ENCODE measurements at regions not wholly inside any gene's neighbourhood (a gene's known extent, or its start where the extent isn't known, plus 50 kb on each side); places are given as distances from the start of the nearest gene placed in this dataset.

DNA sequence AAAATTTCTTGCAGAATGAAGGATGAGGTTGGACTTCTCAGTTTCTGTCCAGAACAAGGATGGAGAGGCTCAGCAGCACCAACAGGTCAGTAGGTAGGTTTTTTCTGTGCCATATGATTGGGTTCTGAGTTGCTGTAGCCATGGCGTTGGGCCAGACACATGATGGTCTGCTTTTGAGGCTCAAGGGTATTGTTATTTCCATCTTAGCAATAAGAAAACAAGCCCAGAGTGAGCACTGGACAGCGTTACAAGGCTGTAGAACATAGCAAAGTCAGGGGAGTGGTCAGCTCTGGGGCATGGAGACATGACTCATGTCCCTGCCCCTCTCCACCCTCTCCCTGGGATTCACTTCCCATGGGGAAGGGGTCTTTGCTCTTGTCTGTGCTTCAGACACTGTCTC, 137.6 kb upstream of the TOPAZ1 start:
- TF ChIP-seq, protein P1, sequence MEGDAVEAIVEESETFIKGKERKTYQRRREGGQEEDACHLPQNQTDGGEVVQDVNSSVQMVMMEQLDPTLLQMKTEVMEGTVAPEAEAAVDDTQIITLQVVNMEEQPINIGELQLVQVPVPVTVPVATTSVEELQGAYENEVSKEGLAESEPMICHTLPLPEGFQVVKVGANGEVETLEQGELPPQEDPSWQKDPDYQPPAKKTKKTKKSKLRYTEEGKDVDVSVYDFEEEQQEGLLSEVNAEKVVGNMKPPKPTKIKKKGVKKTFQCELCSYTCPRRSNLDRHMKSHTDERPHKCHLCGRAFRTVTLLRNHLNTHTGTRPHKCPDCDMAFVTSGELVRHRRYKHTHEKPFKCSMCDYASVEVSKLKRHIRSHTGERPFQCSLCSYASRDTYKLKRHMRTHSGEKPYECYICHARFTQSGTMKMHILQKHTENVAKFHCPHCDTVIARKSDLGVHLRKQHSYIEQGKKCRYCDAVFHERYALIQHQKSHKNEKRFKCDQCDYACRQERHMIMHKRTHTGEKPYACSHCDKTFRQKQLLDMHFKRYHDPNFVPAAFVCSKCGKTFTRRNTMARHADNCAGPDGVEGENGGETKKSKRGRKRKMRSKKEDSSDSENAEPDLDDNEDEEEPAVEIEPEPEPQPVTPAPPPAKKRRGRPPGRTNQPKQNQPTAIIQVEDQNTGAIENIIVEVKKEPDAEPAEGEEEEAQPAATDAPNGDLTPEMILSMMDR (conservative IDR thresholded peaks at IDR 0.05 in 1 of 2, IDR thresholded peaks at IDR 0.05 in 1 of 2; ENCODE audit: low read depth in 1 of 2, low read length in 2 of 2) = no peak
- no peak for TF ChIP-seq EZH2 (IDR thresholded peaks at IDR 0.05; ENCODE audit: low read length, missing control alignments)
- Histone ChIP-seq H3K27ac (ENCODE audit: insufficient read depth, low read length) (no peak overlapping the region), H3K79me2 (ENCODE audit: control insufficient read depth, insufficient read depth, low read length) (no peaks in the 10 kb centered on the region), H3K4me2 (ENCODE audit: extremely low read depth, insufficient read depth, low read length) (no peak overlapping the region), H3K9me3 (ENCODE audit: control insufficient read depth, insufficient read depth, low read depth, low read length) (no peaks in the 10 kb centered on the region), H2AFZ (ENCODE audit: low read length) (no peak overlapping the region), H3K4me1 (ENCODE audit: control insufficient read depth, extremely low read depth, insufficient read depth, low read length) (no peaks in the 10 kb centered on the region), H4K20me1 (ENCODE audit: control insufficient read depth, extremely low read depth, insufficient read depth, low read length) (no peaks in the 10 kb centered on the region), H3K27me3 (ENCODE audit: control insufficient read depth, insufficient read depth, low read length) (no peaks in the 10 kb centered on the region), H3K4me3 (replicated peaks in 1 of 4; ENCODE audit: control extremely low read depth in 1 of 4, insufficient read depth in 1 of 4, low read depth in 3 of 4, low read length in 4 of 4) (no peak overlapping the region), H3K36me3 (ENCODE audit: control insufficient read depth, insufficient read depth, low read length) (no peaks in the 10 kb centered on the region), H3K9ac (ENCODE audit: insufficient read depth, low read length) (no peak overlapping the region)
- no peak for DNase-seq (ENCODE audit: low read depth in 2 of 2)

DNA sequence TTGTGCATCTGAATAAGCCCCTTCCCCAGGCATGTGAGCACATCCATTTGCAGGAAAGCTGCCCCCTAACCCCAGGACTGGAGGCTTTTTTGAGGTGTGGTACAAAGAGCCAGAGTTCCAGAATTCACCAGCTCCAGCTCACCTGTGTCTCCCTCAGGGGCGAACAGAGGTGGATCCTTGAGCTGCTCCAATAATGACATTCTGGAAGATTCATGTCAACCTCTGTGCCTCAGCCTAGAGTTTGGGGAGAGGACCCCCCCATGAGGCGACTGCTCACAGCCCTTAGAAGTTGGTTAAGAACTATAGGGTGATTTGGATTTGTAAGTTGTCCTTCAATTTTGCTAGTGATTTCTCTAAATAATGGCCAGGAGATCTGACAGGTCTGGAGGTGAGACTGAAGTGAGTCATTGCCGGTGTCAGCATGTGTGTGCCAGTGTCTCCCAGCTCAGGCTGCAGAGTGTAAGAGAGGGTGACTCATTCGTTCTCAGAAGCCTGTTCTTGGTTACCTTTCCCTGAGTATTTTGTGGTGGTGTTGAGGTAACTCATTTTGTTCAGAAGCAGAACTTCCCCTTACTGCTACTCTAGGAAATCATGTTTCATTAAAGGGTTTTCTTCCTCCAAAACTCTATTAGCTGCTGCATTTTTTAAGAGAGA, 136.9 kb upstream of the TOPAZ1 start:
- Histone ChIP-seq H3K4me1 (ENCODE audit: control insufficient read depth, extremely low read depth, insufficient read depth, low read length) (no peaks in the 10 kb centered on the region), H3K27ac (ENCODE audit: insufficient read depth, low read length) (no peak overlapping the region), H3K4me3 (replicated peaks in 1 of 4; ENCODE audit: control extremely low read depth in 1 of 4, insufficient read depth in 1 of 4, low read depth in 3 of 4, low read length in 4 of 4) (no peak overlapping the region), H2AFZ (ENCODE audit: low read length) (no peak overlapping the region), H3K9ac (ENCODE audit: insufficient read depth, low read length) (no peak overlapping the region), H4K20me1 (ENCODE audit: control insufficient read depth, extremely low read depth, insufficient read depth, low read length) (no peaks in the 10 kb centered on the region), H3K79me2 (ENCODE audit: control insufficient read depth, insufficient read depth, low read length) (no peaks in the 10 kb centered on the region), H3K9me3 (ENCODE audit: control insufficient read depth, insufficient read depth, low read depth, low read length) (no peaks in the 10 kb centered on the region), H3K4me2 (ENCODE audit: extremely low read depth, insufficient read depth, low read length) (no peak overlapping the region), H3K27me3 (ENCODE audit: control insufficient read depth, insufficient read depth, low read length) (no peaks in the 10 kb centered on the region), H3K36me3 (ENCODE audit: control insufficient read depth, insufficient read depth, low read length) (no peaks in the 10 kb centered on the region)
- DNase-seq (ENCODE audit: low read depth in 2 of 2) = peak; percentile 27 to 77
- no peak for TF ChIP-seq EZH2 (IDR thresholded peaks at IDR 0.05; ENCODE audit: low read length, missing control alignments)
- TF ChIP-seq, protein P1 (conservative IDR thresholded peaks at IDR 0.05 in 1 of 2, IDR thresholded peaks at IDR 0.05 in 1 of 2; ENCODE audit: low read depth in 1 of 2, low read length in 2 of 2) = no peak

DNA sequence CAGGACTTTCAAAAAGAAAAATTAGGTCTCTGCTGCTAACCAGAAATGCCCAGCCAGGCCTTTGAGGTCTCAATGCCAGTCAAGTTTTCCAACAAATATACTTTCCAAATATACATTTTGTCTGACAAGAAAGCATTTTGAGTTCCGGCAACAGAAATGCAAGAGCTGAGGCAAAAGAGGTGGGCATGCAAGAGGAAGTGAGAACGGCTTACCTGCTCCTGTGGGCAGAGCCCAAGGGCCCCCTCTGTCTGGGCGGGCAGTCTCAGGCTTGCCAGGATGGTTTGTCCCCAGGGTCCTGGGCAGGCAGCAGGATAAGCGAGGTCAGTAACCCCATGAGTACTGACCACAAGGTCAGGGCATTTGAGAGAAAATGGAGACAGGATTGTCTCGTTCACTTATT, 136.1 kb upstream of the TOPAZ1 start:
- H3K4me2 ChIP-seq (ENCODE audit: extremely low read depth, insufficient read depth, low read length) = no peak overlapping the region
- H3K9ac ChIP-seq (ENCODE audit: insufficient read depth, low read length) = no peak overlapping the region
- no peaks in the 10 kb centered on the region for H3K27me3 ChIP-seq (ENCODE audit: control insufficient read depth, insufficient read depth, low read length)
- H3K79me2 ChIP-seq (ENCODE audit: control insufficient read depth, insufficient read depth, low read length) = no peaks in the 10 kb centered on the region
- DNase-seq (ENCODE audit: low read depth in 2 of 2) = no peak
- no peak for TF ChIP-seq EZH2 (IDR thresholded peaks at IDR 0.05; ENCODE audit: low read length, missing control alignments)
- TF ChIP-seq, protein P1 (conservative IDR thresholded peaks at IDR 0.05 in 1 of 2, IDR thresholded peaks at IDR 0.05 in 1 of 2; ENCODE audit: low read depth in 1 of 2, low read length in 2 of 2) = no peak
- H3K27ac ChIP-seq (ENCODE audit: insufficient read depth, low read length) = no peak overlapping the region
- H2AFZ ChIP-seq (ENCODE audit: low read length) = no peak overlapping the region
- H3K36me3 ChIP-seq (ENCODE audit: control insufficient read depth, insufficient read depth, low read length) = no peaks in the 10 kb centered on the region
- no peaks in the 10 kb centered on the region for H3K4me1 ChIP-seq (ENCODE audit: control insufficient read depth, extremely low read depth, insufficient read depth, low read length)
- no peak overlapping the region for H3K4me3 ChIP-seq (replicated peaks in 1 of 4; ENCODE audit: control extremely low read depth in 1 of 4, insufficient read depth in 1 of 4, low read depth in 3 of 4, low read length in 4 of 4)
- H3K9me3 ChIP-seq (ENCODE audit: control insufficient read depth, insufficient read depth, low read depth, low read length) = no peaks in the 10 kb centered on the region
- no peaks in the 10 kb centered on the region for H4K20me1 ChIP-seq (ENCODE audit: control insufficient read depth, extremely low read depth, insufficient read depth, low read length)

Measured in fibroblast of lung (primary cell).